Osteocyte (in vitro differentiated cells): ENCODE measurements at regions not wholly inside any gene's neighbourhood (a gene's known extent, or its start where the extent isn't known, plus 50 kb on each side); places are given as distances from the start of the nearest gene placed in this dataset.

ENCODE experiments used
- DNase-seq: peaks from one replicate; pipeline ENCODE4 v3.0.0; 2021; ENCODE audit warnings: mixed read lengths; ENCODE audit not compliant: unreplicated experiment; ENCODE audit errors: extremely low spot score
- H3K27ac Mint-ChIP-seq: one replicate; pipeline ENCODE4 v1.8.0; 2021; ENCODE audit warnings: mild to moderate bottlenecking, mixed read lengths; ENCODE audit not compliant: unreplicated experiment
- H3K27me3 Mint-ChIP-seq: one replicate; pipeline ENCODE4 v1.8.0; 2021; ENCODE audit warnings: mixed read lengths; ENCODE audit not compliant: unreplicated experiment
- H3K36me3 Mint-ChIP-seq: one replicate; pipeline ENCODE4 v1.8.0; 2021; ENCODE audit warnings: mixed read lengths; ENCODE audit not compliant: unreplicated experiment
- H3K4me1 Mint-ChIP-seq: one replicate; pipeline ENCODE4 v1.8.0; 2021; ENCODE audit warnings: mixed read lengths; ENCODE audit not compliant: unreplicated experiment
- H3K4me3 Mint-ChIP-seq: one replicate; pipeline ENCODE4 v1.8.0; 2021; ENCODE audit warnings: mild to moderate bottlenecking, moderate library complexity, mixed read lengths; ENCODE audit not compliant: unreplicated experiment
- H3K9me3 Mint-ChIP-seq: one replicate; pipeline ENCODE4 v1.8.0; 2021; ENCODE audit warnings: mixed read lengths; ENCODE audit not compliant: unreplicated experiment
- CTCF ChIP-seq: fragments of 200-600 bp; sonication (generic); IDR thresholded peaks from 2 replicates; pipeline ENCODE4 v1.5.0; 2021; ENCODE audit warnings: antibody characterized with exemption, mild to moderate bottlenecking, moderate library complexity

GRCh38 chr11:31871310-31872075 lies 60.4 kb upstream of the PAX6 start:
- H3K36me3 Mint-ChIP-seq, result no peaks in the 10 kb centered on the region
- H3K9me3 Mint-ChIP-seq, result no peaks in the 10 kb centered on the region
- H3K27me3 Mint-ChIP-seq, result peaks cover 50% of the 10 kb centered on the region
- DNase-seq, result peak; percentile 79
- TF ChIP-seq CTCF, result no peak
- peaks cover 3% of the 10 kb centered on the region for H3K4me1 Mint-ChIP-seq
- H3K4me3 Mint-ChIP-seq, result no peak overlapping the region
- no peak overlapping the region for H3K27ac Mint-ChIP-seq

GRCh38 chr11:31870609-31871309 lies 59.6 kb upstream of the PAX6 start:
- Mint-ChIP-seq H3K4me3 (no peak overlapping the region), H3K4me1 (peaks cover 3% of the 10 kb centered on the region), H3K27me3 (peaks cover 42% of the 10 kb centered on the region), H3K36me3 (no peaks in the 10 kb centered on the region), H3K27ac (no peak overlapping the region), H3K9me3 (no peaks in the 10 kb centered on the region)
- peak; percentile 84 for DNase-seq
- peak; percentile 83 for TF ChIP-seq CTCF

GRCh38 chr11:31869986-31870385 lies 58.9 kb upstream of the PAX6 start:
- no peak overlapping the region for H3K4me3 Mint-ChIP-seq
- H3K4me1 Mint-ChIP-seq, result peaks cover 3% of the 10 kb centered on the region
- H3K27me3 Mint-ChIP-seq, result peaks cover 45% of the 10 kb centered on the region
- no peak overlapping the region for H3K27ac Mint-ChIP-seq
- H3K9me3 Mint-ChIP-seq, result no peaks in the 10 kb centered on the region
- no peak for TF ChIP-seq CTCF
- no peaks in the 10 kb centered on the region for H3K36me3 Mint-ChIP-seq
- peak; percentile 8 for DNase-seq

- Mint-ChIP-seq H3K4me3 (no peak overlapping the region), H3K36me3 (no peaks in the 10 kb centered on the region), H3K27ac (no peak overlapping the region), H3K4me1 (peaks cover under 1% of the 10 kb centered on the region), H3K9me3 (no peaks in the 10 kb centered on the region), H3K27me3 (peaks cover 48% of the 10 kb centered on the region)
- peak; percentile 64 for DNase-seq
- no peak for TF ChIP-seq CTCF
Measured at GRCh38 chr11:31865606-31866300, 54.6 kb upstream of the PAX6 start.
